Thyroid gland (tissue), 4 donors: ENCODE measurements at regions not wholly inside any gene's neighbourhood (a gene's known extent, or its start where the extent isn't known, plus 50 kb on each side); places are given as distances from the start of the nearest gene placed in this dataset.

ENCODE experiments used
- DNase-seq, 2 donors: peaks; one replicate each; pipeline ENCODE4 v3.0.0-alpha.2; 2019
- H3K27ac ChIP-seq, 3 donors: fragments of 200-600 bp; sonication (generic); 1 replicate in 2 of 3; 2 replicates in 1 of 3; pipeline ENCODE4 v1.5.1; 2016 to 2019; ENCODE audit warnings: mild to moderate bottlenecking in 1 of 3, moderate library complexity in 1 of 3
- H3K27me3 ChIP-seq: fragments of 200-600 bp; sonication (generic); one replicate; pipeline ENCODE4 v1.5.1; 2019
- H3K36me3 ChIP-seq, 2 donors: fragments of 200-600 bp; sonication (generic); one replicate each; pipeline ENCODE4 v1.5.1; 2016 to 2019
- H3K4me1 ChIP-seq, 2 donors: fragments of 200-600 bp; sonication (generic); one replicate each; pipeline ENCODE4 v1.5.1; 2017 to 2019
- H3K4me3 ChIP-seq, 3 donors: fragments of 200-600 bp; sonication (generic); replicated peaks in 1 of 3; 1 replicate in 2 of 3; 2 replicates in 1 of 3; pipeline ENCODE4 v1.5.1; 2016; ENCODE audit warnings: mild to moderate bottlenecking in 1 of 3
- H3K9me3 ChIP-seq: fragments of 200-600 bp; sonication (generic); one replicate; pipeline ENCODE4 v1.5.1; 2017
- CTCF ChIP-seq, 6 experiments: fragments of 200-600 bp in 3 of 6; fragments of 450-650 bp in 3 of 6; sonication (generic) in 3 of 6; IDR thresholded peaks; one replicate each; pipeline ENCODE4 v1.5.1; 2016 to 2019; ENCODE audit warnings: antibody characterized with exemption in 6 of 6, mild to moderate bottlenecking in 2 of 6, inconsistent platforms in 1 of 6, moderate library complexity in 1 of 6
- POLR2A ChIP-seq, 2 donors: fragments of 450-650 bp; IDR thresholded peaks; one replicate each; pipeline ENCODE4 v1.6.1; 2017; ENCODE audit warnings: antibody characterized with exemption in 2 of 2, mild to moderate bottlenecking in 2 of 2, moderate library complexity in 1 of 2
- WGBS, 2 donors: methylation state at CpG; one replicate each; pipeline ENCODE4 v1.1.5; 2017; 5-methylcytosine and 5-hydroxymethylcytosine counted together
- intact Hi-C: fragments of 100-400 bp; cut with DNase I; formaldehyde crosslinking; loops from one replicate; pipeline ENCODE4 v1.15.1; 2023

GRCh38 chr6:146946559-146946958 is 257.7 kb upstream of the STXBP5 start:
- TF ChIP-seq POLR2A (IDR thresholded peaks at IDR 0.05) (no peak), CTCF (IDR thresholded peaks at IDR 0.05) (no peak)
- no peak overlapping the region for H3K27ac ChIP-seq
- intact Hi-C loops, result no loop called here
- no peak for DNase-seq
- H3K27me3 ChIP-seq, result no peaks in the 10 kb centered on the region
- H3K9me3 ChIP-seq, result no peaks in the 10 kb centered on the region
- 77 to 88% methylated on average over 1 of the region's 1 CpG for WGBS, 2 donors
- H3K4me1 ChIP-seq, result no peaks in the 10 kb centered on the region
- H3K4me3 ChIP-seq, result no peak overlapping the region
- H3K36me3 ChIP-seq, result no peaks in the 10 kb centered on the region

GRCh38 chr6:146948790-146949342 is 255.4 kb upstream of the STXBP5 start:
- no peak for TF ChIP-seq CTCF (IDR thresholded peaks at IDR 0.05)
- TF ChIP-seq POLR2A (IDR thresholded peaks at IDR 0.05), result no peak
- intact Hi-C loops, result no loop called here
- H3K27ac ChIP-seq, result no peak overlapping the region
- no peaks in the 10 kb centered on the region for H3K4me1 ChIP-seq
- no peaks in the 10 kb centered on the region for H3K36me3 ChIP-seq
- H3K27me3 ChIP-seq, result no peaks in the 10 kb centered on the region
- 94 to 99% methylated on average over 3 of the region's 3 CpGs for WGBS, 2 donors
- no peaks in the 10 kb centered on the region for H3K9me3 ChIP-seq
- no peak for DNase-seq
- H3K4me3 ChIP-seq, result no peak overlapping the region

GRCh38 chr6:146949425-146949824 is 254.8 kb upstream of the STXBP5 start:
- intact Hi-C loops, result no loop called here
- TF ChIP-seq POLR2A (IDR thresholded peaks at IDR 0.05) (no peak), CTCF (IDR thresholded peaks at IDR 0.05) (no peak)

GRCh38 chr6:146950351-146950835 is 253.8 kb upstream of the STXBP5 start:
- Histone ChIP-seq H3K27me3 (no peaks in the 10 kb centered on the region), H3K9me3 (no peaks in the 10 kb centered on the region), H3K36me3 (no peaks in the 10 kb centered on the region), H3K27ac (no peak overlapping the region), H3K4me3 (no peak overlapping the region), H3K4me1 (no peaks in the 10 kb centered on the region)
- intact Hi-C loops, result no loop called here
- DNase-seq, result no peak
- TF ChIP-seq POLR2A (IDR thresholded peaks at IDR 0.05) (no peak), CTCF (IDR thresholded peaks at IDR 0.05) (no peak)
- 59 to 81% methylated on average over 7 of the region's 7 CpGs for whole genome bisulfite sequencing, 2 donors

More at GRCh38 chr6:146949425-146949824, 254.8 kb upstream of the STXBP5 start:
- Histone ChIP-seq H3K27me3 (no peaks in the 10 kb centered on the region), H3K4me1 (no peaks in the 10 kb centered on the region), H3K27ac (no peak overlapping the region), H3K4me3 (no peak overlapping the region), H3K36me3 (no peaks in the 10 kb centered on the region), H3K9me3 (no peaks in the 10 kb centered on the region)
- no peak for DNase-seq
- 81 to 88% methylated on average over 1 of the region's 1 CpG for WGBS, 2 donors

GRCh38 chr6:146955570-146955969 is 248.6 kb upstream of the STXBP5 start:
- no peak overlapping the region for H3K4me3 ChIP-seq
- intact Hi-C loops, result no loop called here

More at GRCh38 chr6:146955570-146955969, 248.6 kb upstream of the STXBP5 start:
- H3K27me3 ChIP-seq, result no peaks in the 10 kb centered on the region
- no peaks in the 10 kb centered on the region for H3K4me1 ChIP-seq
- TF ChIP-seq CTCF (IDR thresholded peaks at IDR 0.05) (no peak), POLR2A (IDR thresholded peaks at IDR 0.05) (no peak)
- H3K27ac ChIP-seq, result no peak overlapping the region
- H3K9me3 ChIP-seq, result no peaks in the 10 kb centered on the region
- no peak for DNase-seq
- no peaks in the 10 kb centered on the region for H3K36me3 ChIP-seq
